Activated naive CD4-positive, alpha-beta T cell (primary cell): ENCODE measurements at regions not wholly inside any gene's neighbourhood (a gene's known extent, or its start where the extent isn't known, plus 50 kb on each side); places are given as distances from the start of the nearest gene placed in this dataset.

ENCODE experiments used
- DNase-seq, 4 experiments: peaks; one replicate each; lab custom pipeline; 2025; lab: John Stamatoyannopoulos, UW

- DNase-seq: no peak
These were observed 181.5 kb downstream of the TTC32 start for GRCh38 chr2:19720306-19720705.

DNA sequence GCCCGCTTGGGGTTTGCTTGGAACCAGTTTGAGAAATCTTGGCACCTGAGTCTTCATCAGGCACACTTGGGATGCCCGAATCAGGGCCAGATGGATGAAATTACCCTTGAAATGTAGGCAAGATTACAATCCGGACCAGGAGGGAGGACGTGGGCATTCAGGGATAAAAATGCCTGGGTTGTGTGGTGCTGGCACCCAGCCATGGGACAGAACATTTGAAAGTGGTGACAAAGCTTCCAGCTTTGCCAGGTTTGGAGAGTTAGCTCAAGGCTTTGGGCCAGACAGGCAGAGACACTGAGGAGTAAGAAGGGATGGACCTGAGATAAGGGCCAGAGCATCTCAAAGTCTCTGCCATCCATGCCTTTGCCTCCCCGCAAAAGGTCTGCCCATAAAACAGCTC is 182.2 kb downstream of the TTC32 start:
- no peak for DNase-seq

DNA sequence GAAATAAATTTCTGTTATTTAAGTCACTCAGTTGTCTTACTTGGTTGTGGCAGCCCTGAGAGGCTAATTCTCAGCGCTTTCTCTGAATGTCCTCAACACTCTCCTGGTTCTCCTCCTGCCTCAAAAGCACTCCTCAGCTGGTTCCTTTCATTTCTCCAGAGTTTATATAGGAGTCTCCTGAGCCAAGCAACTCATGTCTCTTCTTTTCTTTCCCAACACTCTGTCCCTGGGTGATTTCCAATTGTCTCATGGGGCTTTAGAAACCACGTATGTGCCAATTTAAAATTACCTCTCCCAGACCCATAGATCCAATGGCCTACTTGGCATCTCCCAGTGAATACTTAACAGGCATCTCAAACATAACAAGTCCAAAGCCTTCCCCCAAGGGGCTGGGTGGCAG is 184.3 kb downstream of the TTC32 start:
- DNase-seq: no peak

DNA sequence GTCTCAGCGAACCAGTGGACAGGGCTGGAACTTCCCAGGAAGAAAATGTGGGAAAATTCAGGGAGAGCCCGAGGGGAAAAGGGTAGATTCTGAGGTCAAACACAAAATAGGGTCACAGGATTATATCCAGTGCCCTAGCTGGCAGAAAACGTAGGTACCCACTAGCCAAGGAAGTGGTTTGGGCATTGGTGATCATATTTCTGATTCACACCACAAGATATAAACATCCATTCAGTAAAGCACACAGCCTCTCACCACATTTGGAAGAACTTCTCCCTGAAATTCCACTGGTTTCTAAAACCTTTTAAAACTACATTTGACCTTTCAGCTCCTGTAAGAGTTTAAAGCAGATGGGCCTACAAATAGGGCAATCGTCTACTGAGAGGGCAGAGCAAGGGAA is 186.9 kb downstream of the TTC32 start:
- DNase-seq: no peak

DNA sequence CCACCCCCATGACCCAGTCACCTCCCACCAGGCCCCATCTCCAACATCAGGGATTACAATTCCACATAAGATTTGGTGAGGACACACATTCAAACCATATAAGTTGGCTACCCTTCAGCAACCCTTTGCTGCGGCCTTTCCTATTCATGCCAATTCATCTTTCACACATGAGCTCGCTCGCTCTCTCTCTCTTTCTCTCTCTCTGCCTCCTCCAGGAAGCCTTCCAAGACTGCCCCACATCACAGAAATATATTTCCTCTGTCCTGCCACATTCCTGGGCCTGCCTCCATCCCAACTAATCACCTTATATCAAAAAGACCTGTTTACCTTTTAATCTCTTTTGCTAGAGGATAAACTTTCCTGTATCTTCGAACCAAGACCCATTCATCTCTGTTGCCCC is 188.9 kb downstream of the TTC32 start:
- DNase-seq: no peak

DNA sequence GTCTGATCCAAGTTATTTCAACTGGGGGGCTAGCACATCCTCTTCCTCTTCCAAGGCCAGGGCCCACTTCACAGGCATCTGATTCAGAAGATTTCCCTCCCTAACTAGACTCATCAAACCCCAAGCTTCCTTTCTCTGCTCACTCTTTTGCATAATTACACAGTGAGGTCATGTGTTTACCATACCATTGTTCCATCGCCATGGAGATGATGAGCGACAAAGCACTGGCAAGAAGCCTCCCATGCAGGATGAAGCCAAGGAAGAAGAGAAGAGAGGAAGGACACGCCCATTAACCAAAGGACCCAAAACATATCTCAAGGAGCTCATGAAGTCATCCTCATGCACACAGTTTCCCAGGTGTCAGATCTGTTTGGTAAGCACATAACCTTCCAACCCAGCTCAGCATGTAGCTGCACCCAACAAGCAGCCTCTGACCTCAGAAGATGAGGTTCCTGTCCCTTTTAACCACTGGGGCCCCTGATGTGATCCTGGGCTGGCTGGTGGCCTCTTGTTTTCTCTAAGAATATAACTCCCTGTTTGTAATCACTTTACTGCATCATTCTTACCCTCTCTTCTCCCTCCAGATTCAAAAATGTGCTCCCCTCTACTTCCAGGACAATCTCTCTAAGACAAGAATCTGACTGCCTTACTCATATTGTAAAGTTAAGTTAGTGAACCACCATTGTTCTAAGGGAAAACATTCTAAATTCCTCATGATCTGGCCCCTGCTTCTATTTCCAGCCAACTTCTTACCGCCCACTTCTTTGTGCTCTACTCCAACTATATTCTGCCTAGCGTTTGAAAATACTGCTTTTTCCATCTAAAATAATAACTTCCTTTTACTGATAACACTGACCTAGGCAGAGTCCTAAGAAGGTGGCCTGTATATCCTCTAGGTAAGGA is 190.1 kb downstream of the TTC32 start:
- DNase-seq: no peak

- no peak for DNase-seq
These were observed 191.6 kb downstream of the TTC32 start for GRCh38 chr2:19710230-19710629.

DNA sequence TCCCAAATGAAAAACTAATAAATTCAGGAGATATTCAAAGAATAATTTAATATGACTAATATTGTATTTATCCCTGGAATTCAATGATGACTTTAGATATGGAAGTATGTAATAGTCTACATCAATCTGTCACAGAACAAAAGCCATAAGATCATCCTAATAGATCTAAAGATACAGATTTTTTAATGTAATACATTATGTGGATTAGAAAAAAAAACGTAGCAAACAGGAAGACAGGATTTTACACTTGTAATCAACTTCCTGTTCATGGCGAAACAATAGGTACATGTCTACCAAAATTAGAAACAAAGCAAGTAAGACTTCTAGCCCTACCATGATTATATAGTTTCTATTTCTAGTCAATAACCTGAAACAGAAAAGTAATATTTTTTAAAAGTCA is 192.2 kb downstream of the TTC32 start:
- no peak for DNase-seq

DNA sequence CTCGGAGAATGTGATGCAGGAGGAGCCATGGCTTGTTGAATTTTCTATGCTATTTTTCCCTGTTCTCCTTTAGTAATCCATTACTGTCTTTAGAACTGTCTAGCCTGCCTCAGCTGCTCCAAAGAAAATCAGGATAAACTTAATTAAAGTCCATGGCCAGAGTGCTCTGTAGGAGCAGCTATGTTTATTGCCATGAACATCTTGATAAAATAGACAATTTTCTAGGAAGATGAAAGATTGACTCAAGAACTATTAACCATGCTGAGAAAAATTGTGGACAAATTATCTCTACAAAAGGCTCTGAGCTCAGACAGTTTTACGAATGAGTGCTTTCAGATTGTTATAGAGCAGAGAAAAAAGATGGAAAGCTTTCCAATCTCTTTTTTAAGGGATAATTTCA is 193.0 kb downstream of the TTC32 start:
- no peak for DNase-seq

GRCh38 chr2:19706332-19706731 is 195.5 kb downstream of the TTC32 start:
- DNase-seq: no peak

DNA sequence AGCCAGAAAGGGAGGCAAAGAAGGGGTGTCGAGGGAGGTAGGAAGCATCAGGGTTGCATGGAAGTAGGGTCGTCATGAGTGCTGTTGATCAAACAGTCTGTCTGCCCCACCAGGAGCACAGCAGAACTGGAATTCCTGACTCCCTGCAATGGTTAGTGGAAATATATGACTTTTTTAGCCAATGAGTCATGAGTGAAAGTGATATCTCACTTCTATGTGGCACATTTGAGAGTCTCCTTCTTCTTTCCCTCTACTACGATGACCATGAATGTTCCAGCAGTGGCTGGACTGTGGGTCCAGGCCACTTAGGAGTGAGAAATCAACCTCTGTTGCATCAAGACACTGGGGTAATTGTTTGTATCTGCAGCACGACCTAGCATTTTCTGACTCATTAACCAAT is 199.5 kb downstream of the TTC32 start:
- no peak for DNase-seq

GRCh38 chr2:19700861-19701585 is 200.8 kb downstream of the TTC32 start:
- DNase-seq: no peak

- no peak for DNase-seq
These were observed 204.7 kb downstream of the TTC32 start for GRCh38 chr2:19697131-19697530.

- DNase-seq: no peak
These were observed 206.1 kb downstream of the TTC32 start for GRCh38 chr2:19695706-19696105.

GRCh38 chr2:19691892-19692291 is 209.9 kb downstream of the TTC32 start:
- no peak for DNase-seq

DNA sequence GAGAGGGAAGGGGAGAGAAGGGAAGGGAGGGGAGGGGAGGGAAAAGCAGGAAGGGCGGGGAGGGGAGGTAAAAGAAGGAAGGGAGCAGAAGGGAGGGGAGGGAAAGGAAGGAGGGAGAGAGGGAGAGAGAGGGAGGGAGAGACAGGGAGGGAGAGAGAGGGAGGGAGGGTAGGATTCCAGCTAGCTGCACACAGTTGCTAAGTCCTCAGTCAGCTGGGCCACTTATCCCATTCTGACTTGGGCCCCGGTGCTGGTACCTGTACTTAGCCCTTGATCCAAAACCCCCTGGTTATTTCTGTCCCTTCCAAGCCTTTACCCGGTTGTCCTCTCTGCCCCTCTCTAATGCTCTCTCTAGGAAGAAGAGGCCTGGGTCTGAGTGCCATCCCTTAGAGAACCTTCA is 211.4 kb downstream of the TTC32 start:
- DNase-seq: no peak

DNA sequence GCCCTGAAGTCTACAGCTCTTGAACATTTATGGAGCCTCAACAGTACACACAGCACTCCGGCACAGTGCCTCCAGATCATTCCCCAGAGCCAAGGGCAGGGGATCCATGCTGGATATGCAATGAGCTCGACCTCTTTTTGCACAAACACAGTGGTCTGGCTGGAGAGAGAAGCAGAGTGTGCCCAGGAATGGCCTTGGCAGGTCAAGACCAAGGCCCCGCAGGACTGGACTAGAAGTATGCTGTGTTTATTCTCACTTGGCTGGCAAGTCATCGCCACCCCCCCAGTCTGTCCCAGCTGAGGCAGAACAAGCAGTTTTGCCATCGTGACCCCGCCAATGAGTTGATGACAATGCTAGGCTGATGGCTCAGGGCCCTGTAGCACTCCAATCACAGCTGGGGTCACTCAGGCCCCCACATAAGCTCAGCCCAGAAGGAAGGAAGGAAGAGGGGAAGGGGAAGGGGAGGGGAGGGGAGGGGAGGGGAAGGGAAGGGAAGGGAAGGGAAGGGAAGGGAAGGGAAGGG is 212.1 kb downstream of the TTC32 start:
- no peak for DNase-seq

- DNase-seq: no peak
These were observed 213.7 kb downstream of the TTC32 start for GRCh38 chr2:19688059-19688458.

DNA sequence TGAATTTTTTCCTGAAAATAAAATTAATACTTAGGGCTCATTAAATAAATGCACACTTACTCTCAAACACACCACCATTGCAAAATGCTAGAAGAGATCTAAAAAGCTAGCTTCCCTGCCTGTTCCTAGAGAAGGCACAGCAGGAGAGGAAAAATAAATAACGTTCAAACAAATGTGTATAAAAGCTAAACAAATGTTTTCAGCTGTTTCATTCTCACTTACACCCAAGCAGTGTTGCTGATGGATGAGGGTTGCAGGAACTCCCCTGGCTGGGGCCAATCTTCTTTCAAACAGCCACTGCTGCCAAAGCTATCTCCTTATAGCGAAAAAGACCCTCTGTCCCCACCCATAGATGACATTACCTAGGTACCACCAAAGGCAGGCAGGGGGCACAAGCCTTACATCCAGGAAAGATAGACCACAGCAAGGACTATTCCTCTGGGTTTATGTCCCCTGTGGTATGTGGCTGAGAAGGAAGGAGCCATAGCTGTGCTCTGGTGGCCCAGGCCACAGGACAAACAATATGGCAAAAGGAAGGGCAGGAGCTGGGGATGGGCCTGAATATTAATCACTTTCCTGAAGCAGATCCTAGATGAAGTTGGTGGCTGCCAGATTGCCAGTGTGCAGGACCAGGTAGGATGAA is 214.6 kb downstream of the TTC32 start:
- no peak for DNase-seq

DNA sequence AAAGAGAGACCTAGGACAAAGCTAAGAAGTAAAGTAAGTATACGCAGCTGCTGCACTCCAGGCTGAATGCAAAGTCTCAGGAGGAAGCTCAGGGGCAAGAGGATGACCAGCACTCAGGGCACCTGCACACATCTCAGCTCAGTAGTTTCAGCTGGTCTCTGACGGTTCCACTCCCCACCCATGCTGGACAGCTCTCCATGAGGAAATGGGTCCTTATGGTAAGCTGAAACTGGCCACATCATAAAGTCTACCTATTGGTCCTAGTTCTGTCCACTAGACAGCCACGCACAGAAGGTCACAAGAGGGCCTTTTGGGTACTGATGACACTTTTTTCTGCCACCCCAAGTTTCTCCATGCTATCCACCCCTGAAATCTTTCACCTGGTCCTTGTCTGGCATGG is 215.3 kb downstream of the TTC32 start:
- no peak for DNase-seq

- no peak for DNase-seq
These were observed 216.1 kb downstream of the TTC32 start for GRCh38 chr2:19685731-19686130.

GRCh38 chr2:19684516-19684915 is 217.3 kb downstream of the TTC32 start:
- no peak for DNase-seq

DNA sequence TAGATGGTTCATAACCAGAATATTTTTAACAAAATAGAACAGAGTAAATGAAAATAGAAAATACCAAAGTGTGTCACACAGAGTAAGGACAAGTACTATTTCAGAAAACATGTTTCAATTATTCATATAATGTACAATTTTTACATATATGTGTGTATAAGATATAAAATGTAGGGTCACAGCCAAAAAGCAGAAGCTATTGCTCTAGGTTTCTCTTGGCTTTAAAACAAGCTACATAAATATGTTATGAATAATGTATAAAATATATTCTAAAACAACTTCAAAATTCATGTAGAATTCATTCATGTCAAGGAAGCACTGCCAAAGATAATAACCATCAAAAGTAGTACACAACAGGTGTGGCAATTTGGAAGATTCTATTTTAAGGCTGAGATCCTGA is 218.2 kb downstream of the TTC32 start:
- no peak for DNase-seq
